ENCODE measurements at regions not wholly inside any gene's neighbourhood (a gene's known extent, or its start where the extent isn't known, plus 50 kb on each side); places are given as distances from the start of the nearest gene placed in this dataset.

DNA sequence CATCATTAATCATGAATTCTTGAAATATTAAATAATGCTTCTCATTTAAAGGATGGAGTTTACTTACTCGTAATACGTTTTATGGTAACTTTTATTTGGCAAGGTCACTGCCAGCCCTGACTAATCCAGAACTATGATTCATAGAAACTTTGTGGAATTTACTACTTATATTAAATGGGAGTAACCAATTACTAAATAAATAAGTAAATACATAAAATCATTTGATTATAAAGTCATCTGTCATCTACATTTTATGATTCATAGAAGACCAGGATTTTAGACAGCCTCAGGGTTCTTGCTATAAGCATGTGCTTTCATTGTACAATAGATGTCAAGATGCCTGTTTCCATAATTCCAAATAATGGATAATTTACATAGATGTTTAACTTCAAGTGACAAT is 611.1 kb downstream of the TBC1D4 start:
- H4K20me1 ChIP-seq (ENCODE audit: control insufficient read depth, extremely low read depth, insufficient read depth, low read length), result no peaks in the 10 kb centered on the region
- TF ChIP-seq, protein P1, sequence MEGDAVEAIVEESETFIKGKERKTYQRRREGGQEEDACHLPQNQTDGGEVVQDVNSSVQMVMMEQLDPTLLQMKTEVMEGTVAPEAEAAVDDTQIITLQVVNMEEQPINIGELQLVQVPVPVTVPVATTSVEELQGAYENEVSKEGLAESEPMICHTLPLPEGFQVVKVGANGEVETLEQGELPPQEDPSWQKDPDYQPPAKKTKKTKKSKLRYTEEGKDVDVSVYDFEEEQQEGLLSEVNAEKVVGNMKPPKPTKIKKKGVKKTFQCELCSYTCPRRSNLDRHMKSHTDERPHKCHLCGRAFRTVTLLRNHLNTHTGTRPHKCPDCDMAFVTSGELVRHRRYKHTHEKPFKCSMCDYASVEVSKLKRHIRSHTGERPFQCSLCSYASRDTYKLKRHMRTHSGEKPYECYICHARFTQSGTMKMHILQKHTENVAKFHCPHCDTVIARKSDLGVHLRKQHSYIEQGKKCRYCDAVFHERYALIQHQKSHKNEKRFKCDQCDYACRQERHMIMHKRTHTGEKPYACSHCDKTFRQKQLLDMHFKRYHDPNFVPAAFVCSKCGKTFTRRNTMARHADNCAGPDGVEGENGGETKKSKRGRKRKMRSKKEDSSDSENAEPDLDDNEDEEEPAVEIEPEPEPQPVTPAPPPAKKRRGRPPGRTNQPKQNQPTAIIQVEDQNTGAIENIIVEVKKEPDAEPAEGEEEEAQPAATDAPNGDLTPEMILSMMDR (conservative IDR thresholded peaks at IDR 0.05 in 1 of 2, IDR thresholded peaks at IDR 0.05 in 1 of 2; ENCODE audit: low read depth in 1 of 2, low read length in 2 of 2), result no peak
- TF ChIP-seq EZH2 (IDR thresholded peaks at IDR 0.05; ENCODE audit: low read length, missing control alignments), result no peak
- no peak overlapping the region for H3K4me2 ChIP-seq (ENCODE audit: extremely low read depth, insufficient read depth, low read length)
- H2AFZ ChIP-seq (ENCODE audit: low read length), result no peak overlapping the region
- H3K27ac ChIP-seq (ENCODE audit: insufficient read depth, low read length), result no peak overlapping the region
- no peaks in the 10 kb centered on the region for H3K27me3 ChIP-seq (ENCODE audit: control insufficient read depth, insufficient read depth, low read length)
- H3K4me1 ChIP-seq (ENCODE audit: control insufficient read depth, extremely low read depth, insufficient read depth, low read length), result no peaks in the 10 kb centered on the region
- H3K9me3 ChIP-seq (ENCODE audit: control insufficient read depth, insufficient read depth, low read depth, low read length), result no peaks in the 10 kb centered on the region
- no peaks in the 10 kb centered on the region for H3K79me2 ChIP-seq (ENCODE audit: control insufficient read depth, insufficient read depth, low read length)
- H3K4me3 ChIP-seq (replicated peaks in 1 of 4; ENCODE audit: control extremely low read depth in 1 of 4, insufficient read depth in 1 of 4, low read depth in 3 of 4, low read length in 4 of 4), result no peak overlapping the region
- no peak overlapping the region for H3K9ac ChIP-seq (ENCODE audit: insufficient read depth, low read length)
- H3K36me3 ChIP-seq (ENCODE audit: control insufficient read depth, insufficient read depth, low read length), result no peaks in the 10 kb centered on the region
- peak; percentile 19 to 41 for DNase-seq (ENCODE audit: low read depth in 2 of 2)

DNA sequence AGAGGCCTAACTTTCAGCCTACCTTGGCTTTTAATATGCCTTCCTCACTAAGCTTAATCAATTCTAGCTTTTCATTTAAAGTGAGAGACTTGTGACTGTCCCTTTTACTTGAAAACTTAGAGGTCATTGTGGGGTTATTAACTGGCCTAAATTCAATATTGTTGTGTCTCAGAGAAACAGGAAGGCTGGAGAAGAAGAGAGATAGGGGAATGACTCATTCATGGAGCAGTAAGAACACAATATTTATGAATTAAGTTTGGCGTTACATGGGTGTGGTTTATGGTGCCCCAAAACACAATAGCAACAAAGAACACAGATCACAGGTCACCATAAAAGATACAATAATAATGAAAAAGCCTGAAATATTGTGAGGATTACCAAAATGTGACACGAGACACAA is 612.1 kb downstream of the TBC1D4 start:
- DNase-seq (ENCODE audit: low read depth in 2 of 2), result peak in 1 of 2 donors; percentile 23
- Histone ChIP-seq H3K27me3 (ENCODE audit: control insufficient read depth, insufficient read depth, low read length) (no peaks in the 10 kb centered on the region), H4K20me1 (ENCODE audit: control insufficient read depth, extremely low read depth, insufficient read depth, low read length) (no peaks in the 10 kb centered on the region), H3K4me3 (replicated peaks in 1 of 4; ENCODE audit: control extremely low read depth in 1 of 4, insufficient read depth in 1 of 4, low read depth in 3 of 4, low read length in 4 of 4) (no peak overlapping the region), H3K9ac (ENCODE audit: insufficient read depth, low read length) (no peak overlapping the region), H3K9me3 (ENCODE audit: control insufficient read depth, insufficient read depth, low read depth, low read length) (no peaks in the 10 kb centered on the region), H3K36me3 (ENCODE audit: control insufficient read depth, insufficient read depth, low read length) (no peaks in the 10 kb centered on the region), H3K27ac (ENCODE audit: insufficient read depth, low read length) (no peak overlapping the region), H2AFZ (ENCODE audit: low read length) (no peak overlapping the region), H3K4me2 (ENCODE audit: extremely low read depth, insufficient read depth, low read length) (no peak overlapping the region), H3K4me1 (ENCODE audit: control insufficient read depth, extremely low read depth, insufficient read depth, low read length) (no peaks in the 10 kb centered on the region), H3K79me2 (ENCODE audit: control insufficient read depth, insufficient read depth, low read length) (no peaks in the 10 kb centered on the region)
- no peak for TF ChIP-seq EZH2 (IDR thresholded peaks at IDR 0.05; ENCODE audit: low read length, missing control alignments)
- TF ChIP-seq, protein P1 (conservative IDR thresholded peaks at IDR 0.05 in 1 of 2, IDR thresholded peaks at IDR 0.05 in 1 of 2; ENCODE audit: low read depth in 1 of 2, low read length in 2 of 2), result no peak

DNA sequence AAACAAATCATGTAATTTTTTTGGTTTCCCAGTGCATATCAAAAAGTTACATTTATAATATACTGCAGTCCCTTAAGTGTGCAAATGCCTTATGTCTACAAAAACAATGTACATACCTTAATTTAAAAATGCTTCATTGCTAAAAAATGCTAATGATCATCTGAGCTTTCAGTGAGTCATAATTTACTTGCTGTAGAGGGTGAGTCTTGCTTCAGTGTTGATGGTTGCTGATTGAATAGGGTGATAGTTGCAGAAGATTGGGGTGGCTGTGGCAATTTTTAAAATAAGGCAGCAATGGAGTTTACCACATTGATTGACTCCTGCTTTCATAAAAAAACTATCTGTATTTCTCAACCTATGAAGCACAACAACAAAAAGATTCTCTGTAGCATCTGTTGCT is 613.9 kb downstream of the TBC1D4 start:
- no peak for TF ChIP-seq EZH2 (IDR thresholded peaks at IDR 0.05; ENCODE audit: low read length, missing control alignments)
- TF ChIP-seq, protein P1 (conservative IDR thresholded peaks at IDR 0.05 in 1 of 2, IDR thresholded peaks at IDR 0.05 in 1 of 2; ENCODE audit: low read depth in 1 of 2, low read length in 2 of 2), result no peak
- Histone ChIP-seq H3K79me2 (ENCODE audit: control insufficient read depth, insufficient read depth, low read length) (no peaks in the 10 kb centered on the region), H3K4me3 (replicated peaks in 1 of 4; ENCODE audit: control extremely low read depth in 1 of 4, insufficient read depth in 1 of 4, low read depth in 3 of 4, low read length in 4 of 4) (no peak overlapping the region), H3K27ac (ENCODE audit: insufficient read depth, low read length) (no peak overlapping the region), H3K4me2 (ENCODE audit: extremely low read depth, insufficient read depth, low read length) (no peak overlapping the region), H3K9me3 (ENCODE audit: control insufficient read depth, insufficient read depth, low read depth, low read length) (no peaks in the 10 kb centered on the region), H2AFZ (ENCODE audit: low read length) (no peak overlapping the region), H3K27me3 (ENCODE audit: control insufficient read depth, insufficient read depth, low read length) (no peaks in the 10 kb centered on the region), H4K20me1 (ENCODE audit: control insufficient read depth, extremely low read depth, insufficient read depth, low read length) (no peaks in the 10 kb centered on the region), H3K36me3 (ENCODE audit: control insufficient read depth, insufficient read depth, low read length) (no peaks in the 10 kb centered on the region), H3K9ac (ENCODE audit: insufficient read depth, low read length) (no peak overlapping the region), H3K4me1 (ENCODE audit: control insufficient read depth, extremely low read depth, insufficient read depth, low read length) (no peaks in the 10 kb centered on the region)
- peak in 1 of 2 donors; percentile 39 for DNase-seq (ENCODE audit: low read depth in 2 of 2)

Measured in fibroblast of lung (primary cell).